Endothelial cell of umbilical vein (primary cell): ENCODE measurements at regions not wholly inside any gene's neighbourhood (a gene's known extent, or its start where the extent isn't known, plus 50 kb on each side); places are given as distances from the start of the nearest gene placed in this dataset.

Experiments
- BruUV-seq: library from RNA; stranded (reverse); fragments of 400-500 nt; replicated peaks from 2 replicates; lab custom pipeline; 2021; lab: Mats Ljungman, UMichigan
- CTCF ChIA-PET: fragments of 300-600, 350-600 bp; sonication (Branson Sonifier 250); formaldehyde crosslinking; loops from one replicate; lab custom pipeline; 2021; ENCODE audit warnings: antibody characterized with exemption, inconsistent platforms; lab: Charles Lee
- POLR2A ChIA-PET: fragments of 300-600, 350-600 bp; sonication (Branson Sonifier 250); formaldehyde crosslinking; loops from one replicate; lab custom pipeline; 2021; ENCODE audit warnings: antibody characterized with exemption, inconsistent platforms; lab: Charles Lee
- DNase-seq: peaks from one replicate; pipeline ENCODE4 v3.0.0-alpha.2; 2011; ENCODE audit warnings: low read depth, low spot score
- FAIRE-seq: peaks from 2 replicates; lab custom pipeline; 2011; peaks lifted over from hg19 to GRCh38; lab: Jason Lieb, UNC
- H2AFZ ChIP-seq: 2 replicates; pipeline ENCODE4 v1.6.0; 2012; ENCODE audit warnings: low read depth, low read length, control low read depth, inconsistent platforms
- H3K27ac ChIP-seq: 2 replicates; pipeline ENCODE4 v1.5.1; 2011; ENCODE audit warnings: low read depth, mild to moderate bottlenecking, control low read depth, low read length, moderate library complexity; ENCODE audit not compliant: insufficient read depth
- H3K27me3 ChIP-seq, 2 experiments: 2 replicates each; pipeline versions ENCODE4 v1.6.0 to v1.6.1; 2011; ENCODE audit warnings: low read length in 2 of 2, mixed read lengths in 1 of 2; ENCODE audit not compliant: control insufficient read depth in 2 of 2, insufficient read depth in 2 of 2
- H3K36me3 ChIP-seq, 2 experiments: 2 replicates in 1 of 2; 3 replicates in 1 of 2; pipeline ENCODE4 v1.5.1; 2011; ENCODE audit warnings: low read length in 2 of 2, mild to moderate bottlenecking in 1 of 2, moderate library complexity in 1 of 2; ENCODE audit not compliant: control insufficient read depth in 2 of 2, insufficient read depth in 2 of 2; ENCODE audit errors: extremely low read depth in 1 of 2
- H3K4me1 ChIP-seq: 3 replicates; pipeline ENCODE4 v1.5.1; 2011; ENCODE audit warnings: mild to moderate bottlenecking, low read length; ENCODE audit not compliant: control insufficient read depth, insufficient read depth; ENCODE audit errors: extremely low read depth
- H3K4me2 ChIP-seq: 2 replicates; pipeline ENCODE4 v1.6.1; 2011; ENCODE audit warnings: low read length, control low read depth, mixed read lengths; ENCODE audit not compliant: insufficient read depth
- H3K4me3 ChIP-seq, 3 experiments: fragments of 200-600 bp in 1 of 3; sonication (generic), shearing (Covaris generic) in 1 of 3; replicated peaks in 1 of 3; 2 replicates each; pipeline ENCODE4 v1.5.1; 2011 to 2016; ENCODE audit warnings: control low read depth in 3 of 3, low read length in 3 of 3, mild to moderate bottlenecking in 2 of 3, inconsistent platforms in 1 of 3, low read depth in 1 of 3, moderate library complexity in 1 of 3; ENCODE audit not compliant: insufficient read depth in 1 of 3
- H3K79me2 ChIP-seq: 2 replicates; pipeline ENCODE4 v1.6.0; 2012; ENCODE audit warnings: low read length, inconsistent platforms; ENCODE audit not compliant: control insufficient read depth, insufficient read depth
- H3K9ac ChIP-seq: replicated peaks from 2 replicates; pipeline ENCODE3; 2011; ENCODE audit warnings: low read length, control low read depth; ENCODE audit not compliant: insufficient read depth; ENCODE audit errors: extremely low read depth
- H3K9me1 ChIP-seq: replicated peaks from 3 replicates; pipeline ENCODE4 v1.6.0; 2011; ENCODE audit warnings: mild to moderate bottlenecking, low read length; ENCODE audit not compliant: control insufficient read depth, insufficient read depth; ENCODE audit errors: extremely low read depth
- H3K9me3 ChIP-seq: replicated peaks from 2 replicates; pipeline ENCODE4 v1.5.1; 2012; ENCODE audit warnings: low read length, inconsistent platforms; ENCODE audit not compliant: control insufficient read depth, insufficient read depth
- H4K20me1 ChIP-seq: replicated peaks from 2 replicates; pipeline ENCODE3; 2011; ENCODE audit warnings: mild to moderate bottlenecking, low read length; ENCODE audit not compliant: control insufficient read depth, insufficient read depth; ENCODE audit errors: extremely low read depth
- CTCF ChIP-seq, 2 donors: IDR thresholded peaks; 1 replicate in 1 of 2; 2 replicates in 1 of 2; pipeline ENCODE4 v1.5.1; 2011; ENCODE audit warnings: low read length in 2 of 2, mild to moderate bottlenecking in 2 of 2, moderate library complexity in 2 of 2, control low read depth in 1 of 2, inconsistent platforms in 1 of 2, low read depth in 1 of 2; ENCODE audit not compliant: insufficient read depth in 1 of 2; ENCODE audit errors: extremely low read depth in 1 of 2
- EZH2 ChIP-seq: IDR thresholded peaks from 2 replicates; pipeline ENCODE4 v1.6.1; 2012; ENCODE audit warnings: borderline replicate concordance, low read depth, mild to moderate bottlenecking, moderate library complexity, low read length, inconsistent platforms; ENCODE audit not compliant: severe bottlenecking
- FOS ChIP-seq: IDR thresholded peaks from 2 replicates; pipeline ENCODE4 v1.6.1; 2011; ENCODE audit warnings: mild to moderate bottlenecking, low read length, moderate library complexity, borderline replicate concordance; ENCODE audit not compliant: insufficient read depth
- GATA2 ChIP-seq: IDR thresholded peaks from 2 replicates; pipeline ENCODE4 v1.7.0; 2011; ENCODE audit warnings: low read depth, mild to moderate bottlenecking, moderate library complexity, mixed read lengths, low read length; ENCODE audit not compliant: insufficient read length, insufficient read depth
- JUN ChIP-seq: IDR thresholded peaks from 2 replicates; pipeline ENCODE4 v1.6.1; 2011; ENCODE audit warnings: borderline replicate concordance, low read depth; ENCODE audit not compliant: insufficient read length, insufficient read depth
- MAX ChIP-seq: IDR thresholded peaks from 2 replicates; pipeline ENCODE4 v1.6.1; 2011; ENCODE audit not compliant: insufficient read depth, insufficient read length
- MYC ChIP-seq: IDR thresholded peaks from one replicate; pipeline ENCODE4 v1.6.1; 2011; ENCODE audit warnings: mild to moderate bottlenecking, low read depth, low read length
- POLR2A ChIP-seq: IDR thresholded peaks from 2 replicates; pipeline ENCODE4 v1.6.1; 2012; ENCODE audit warnings: low read depth, mild to moderate bottlenecking, control low read depth, low read length
- POLR2AphosphoS5 ChIP-seq: IDR thresholded peaks from 2 replicates; pipeline ENCODE4 v1.6.1; 2012; ENCODE audit warnings: low read depth, mild to moderate bottlenecking, control low read depth, low read length, moderate library complexity; ENCODE audit not compliant: insufficient read depth
- dilution Hi-C: fragments of 300-500 bp; cut with MboI; formaldehyde crosslinking; loops from one replicate; pipeline ENCODE4 v1.15.0; 2019; ENCODE audit warnings: low sequenced_read_pairs; ENCODE audit not compliant: extremely low pct_ligation_motif_present
- intact Hi-C: fragments of 100-400 bp; cut with micrococcal nuclease; formaldehyde crosslinking; loops from one replicate; pipeline ENCODE4 v1.10.0; 2022

- Histone ChIP-seq H3K9me3 (no peaks in the 10 kb centered on the region), H3K4me2 (no peak overlapping the region), H2AFZ (no peak overlapping the region), H3K9me1 (no peaks in the 10 kb centered on the region), H3K27me3 (no peaks in the 10 kb centered on the region), H4K20me1 (no peaks in the 10 kb centered on the region), H3K79me2 (no peaks in the 10 kb centered on the region), H3K9ac (no peak overlapping the region), H3K4me1 (no peaks in the 10 kb centered on the region), H3K4me3 (no peak overlapping the region), H3K36me3 (no peaks in the 10 kb centered on the region), H3K27ac (no peak overlapping the region)
- no TSS peak for BruUV-seq
- POLR2A ChIA-PET, result no interaction called here
- intact Hi-C loops, result no loop called here
- DNase-seq, result no peak
- no peak for TF ChIP-seq GATA2
- TF ChIP-seq MYC, result no peak
- no peak for TF ChIP-seq POLR2A
- no peak for TF ChIP-seq EZH2
- TF ChIP-seq CTCF (IDR thresholded peaks at IDR 0.05; ENCODE audit: extremely low read depth in 1 of 2, insufficient read depth in 1 of 2, low read depth in 1 of 2, low read length in 2 of 2), result no peak
- no peak for TF ChIP-seq MAX
- no peak for TF ChIP-seq FOS
- no peak for TF ChIP-seq POLR2AphosphoS5
- TF ChIP-seq JUN, result no peak
- dilution Hi-C loops, result no loop called here
- no peak for FAIRE-seq
- CTCF ChIA-PET, result no interaction called here
Observed at GRCh38 chr11:37817727-37818270, 1219.8 kb upstream of the RAG2 start.
